H9 (cell line): ENCODE measurements at regions not wholly inside any gene's neighbourhood (a gene's known extent, or its start where the extent isn't known, plus 50 kb on each side); places are given as distances from the start of the nearest gene placed in this dataset.

Source experiments
- DNase-seq: peaks from one replicate; pipeline ENCODE4 v3.0.0-alpha.2; 2017
- H2AFZ ChIP-seq: one replicate; pipeline ENCODE4 v1.6.1; 2013; ENCODE audit warnings: mild to moderate bottlenecking, low read length, control low read depth, moderate library complexity
- H2AK5ac ChIP-seq: 2 replicates; pipeline ENCODE4 v1.6.1; 2013; ENCODE audit warnings: low read length, control low read depth, mixed read lengths; ENCODE audit not compliant: insufficient read length
- H2BK120ac ChIP-seq: one replicate; pipeline ENCODE4 v1.6.1; 2013; ENCODE audit warnings: low read depth, mild to moderate bottlenecking, low read length, control low read depth, inconsistent platforms; ENCODE audit not compliant: poor library complexity, severe bottlenecking
- H2BK12ac ChIP-seq: 2 replicates; pipeline ENCODE4 v1.6.1; 2013; ENCODE audit warnings: low read length, control low read depth, mixed read lengths, low read depth; ENCODE audit not compliant: insufficient read length
- H2BK15ac ChIP-seq: 2 replicates; pipeline ENCODE4 v1.6.1; 2013; ENCODE audit warnings: low read depth, low read length, control low read depth
- H2BK20ac ChIP-seq: one replicate; pipeline ENCODE4 v1.6.1; 2013; ENCODE audit warnings: low read depth, mild to moderate bottlenecking, low read length, control low read depth, inconsistent platforms; ENCODE audit not compliant: poor library complexity, severe bottlenecking
- H2BK5ac ChIP-seq: 2 replicates; pipeline ENCODE4 v1.6.1; 2013; ENCODE audit warnings: low read length, control low read depth, mixed read lengths; ENCODE audit not compliant: insufficient read length
- H3K14ac ChIP-seq: 2 replicates; pipeline ENCODE4 v1.6.1; 2013; ENCODE audit warnings: low read length, control low read depth; ENCODE audit not compliant: insufficient read depth
- H3K18ac ChIP-seq: 2 replicates; pipeline ENCODE4 v1.6.1; 2013; ENCODE audit warnings: low read depth, mild to moderate bottlenecking, mixed read lengths, low read length, control low read depth; ENCODE audit not compliant: insufficient read length
- H3K23ac ChIP-seq: 2 replicates; pipeline ENCODE4 v1.6.1; 2013; ENCODE audit warnings: low read length, control low read depth, mixed read lengths, low read depth; ENCODE audit not compliant: insufficient read length
- H3K23me2 ChIP-seq: 2 replicates; pipeline ENCODE4 v1.6.1; 2013; ENCODE audit warnings: low read depth, mild to moderate bottlenecking, mixed read lengths, low read length, control low read depth; ENCODE audit not compliant: insufficient read length, poor library complexity, severe bottlenecking
- H3K27ac ChIP-seq: 2 replicates; pipeline ENCODE4 v1.5.1; 2013; ENCODE audit warnings: low read length, control low read depth, mixed read lengths, low read depth; ENCODE audit not compliant: insufficient read length
- H3K27me3 ChIP-seq: 2 replicates; pipeline ENCODE4 v1.6.1; 2013; ENCODE audit warnings: low read length, control low read depth, inconsistent platforms; ENCODE audit not compliant: insufficient read depth
- H3K4ac ChIP-seq: 2 replicates; pipeline ENCODE4 v1.6.1; 2013; ENCODE audit warnings: low read depth, mild to moderate bottlenecking, control low read depth, inconsistent platforms, low read length, moderate library complexity
- H3K4me1 ChIP-seq: 2 replicates; pipeline ENCODE4 v1.6.1; 2013; ENCODE audit warnings: low read length, control low read depth, inconsistent platforms; ENCODE audit not compliant: insufficient read depth
- H3K4me2 ChIP-seq: 2 replicates; pipeline ENCODE4 v1.6.1; 2013; ENCODE audit warnings: low read length, control low read depth, mixed read lengths; ENCODE audit not compliant: insufficient read length, insufficient read depth
- H3K56ac ChIP-seq: 2 replicates; pipeline ENCODE4 v1.6.1; 2013; ENCODE audit warnings: low read depth, mild to moderate bottlenecking, mixed read lengths, low read length, control low read depth; ENCODE audit not compliant: insufficient read length
- H3K79me1 ChIP-seq: 2 replicates; pipeline ENCODE4 v1.6.1; 2013; ENCODE audit warnings: low read depth, mild to moderate bottlenecking, moderate library complexity, low read length, control low read depth, inconsistent platforms; ENCODE audit not compliant: insufficient read depth, poor library complexity, severe bottlenecking
- H3K79me2 ChIP-seq: 2 replicates; pipeline ENCODE4 v1.6.1; 2013; ENCODE audit warnings: low read length, control low read depth, inconsistent platforms; ENCODE audit not compliant: insufficient read depth
- H3K9ac ChIP-seq: 2 replicates; pipeline ENCODE4 v1.6.1; 2013; ENCODE audit warnings: low read length, control low read depth, mixed read lengths; ENCODE audit not compliant: insufficient read length; ENCODE audit errors: extremely low read depth
- H3K9me3 ChIP-seq: one replicate; pipeline ENCODE4 v1.6.1; 2013; ENCODE audit warnings: low read depth, low read length, inconsistent platforms; ENCODE audit not compliant: control insufficient read depth
- H3T11ph ChIP-seq: one replicate; pipeline ENCODE4 v1.6.1; 2013; ENCODE audit warnings: mild to moderate bottlenecking, low read length, control low read depth, inconsistent platforms
- H4K20me1 ChIP-seq: one replicate; pipeline ENCODE4 v1.6.1; 2013; ENCODE audit not compliant: control insufficient read depth, insufficient read length, insufficient read depth
- H4K5ac ChIP-seq: 2 replicates; pipeline ENCODE4 v1.6.1; 2013; ENCODE audit warnings: low read depth, mild to moderate bottlenecking, mixed read lengths, low read length, control low read depth; ENCODE audit not compliant: insufficient read length
- H4K8ac ChIP-seq: replicated peaks from 2 replicates; pipeline ENCODE4 v1.6.1; 2013; ENCODE audit warnings: low read length, control low read depth, mixed read lengths, low read depth; ENCODE audit not compliant: insufficient read length
- H4K91ac ChIP-seq: 2 replicates; pipeline ENCODE4 v1.6.1; 2013; ENCODE audit warnings: low read depth, mild to moderate bottlenecking, moderate library complexity, mixed read lengths, low read length, control low read depth; ENCODE audit not compliant: insufficient read length
- H3K27ac Mint-ChIP-seq, 3 experiments: 2 replicates in 2 of 3; 3 replicates in 1 of 3; pipeline ENCODE4 v1.8.0; 2020 to 2021; ENCODE audit warnings: mixed read lengths in 3 of 3, mild to moderate bottlenecking in 1 of 3, moderate library complexity in 1 of 3
- H3K27me3 Mint-ChIP-seq: 2 replicates; pipeline ENCODE4 v1.8.0; 2021; ENCODE audit warnings: low read depth, mild to moderate bottlenecking, moderate library complexity, mixed read lengths
- H3K36me3 Mint-ChIP-seq, 3 experiments: 2 replicates in 2 of 3; 3 replicates in 1 of 3; pipeline ENCODE4 v1.8.0; 2020 to 2021; ENCODE audit warnings: low read depth in 3 of 3, mixed read lengths in 3 of 3; ENCODE audit not compliant: insufficient read depth in 1 of 3
- H3K4me1 Mint-ChIP-seq, 2 experiments: 2 replicates each; pipeline ENCODE4 v1.8.0; 2020; ENCODE audit warnings: mixed read lengths in 2 of 2
- H3K4me3 Mint-ChIP-seq, 2 experiments: 2 replicates in 1 of 2; 3 replicates in 1 of 2; pipeline ENCODE4 v1.8.0; 2020 to 2021; ENCODE audit warnings: mild to moderate bottlenecking in 2 of 2, mixed read lengths in 2 of 2, moderate library complexity in 1 of 2
- H3K9me3 Mint-ChIP-seq, 2 experiments: 2 replicates in 1 of 2; 3 replicates in 1 of 2; pipeline ENCODE4 v1.8.0; 2020; ENCODE audit warnings: mild to moderate bottlenecking in 2 of 2, mixed read lengths in 2 of 2, moderate library complexity in 1 of 2
- CTCF ChIP-seq: fragments of 200-600 bp; sonication (generic); conservative IDR thresholded peaks from 3 replicates; pipeline ENCODE4 v1.8.0; 2021; ENCODE audit warnings: antibody characterized with exemption, mild to moderate bottlenecking
- WGBS: extraction: QIAGEN DNeasy Blood & Tissue Kit; methylation state at CpG from one replicate; pipeline ENCODE4 v1.1.7; 2013; ENCODE audit warnings: missing lambda C conversion rate, low lambda C conversion rate, mixed read lengths; ENCODE audit not compliant: insufficient read length; ENCODE audit errors: extremely low coverage; 5-methylcytosine and 5-hydroxymethylcytosine counted together

DNA sequence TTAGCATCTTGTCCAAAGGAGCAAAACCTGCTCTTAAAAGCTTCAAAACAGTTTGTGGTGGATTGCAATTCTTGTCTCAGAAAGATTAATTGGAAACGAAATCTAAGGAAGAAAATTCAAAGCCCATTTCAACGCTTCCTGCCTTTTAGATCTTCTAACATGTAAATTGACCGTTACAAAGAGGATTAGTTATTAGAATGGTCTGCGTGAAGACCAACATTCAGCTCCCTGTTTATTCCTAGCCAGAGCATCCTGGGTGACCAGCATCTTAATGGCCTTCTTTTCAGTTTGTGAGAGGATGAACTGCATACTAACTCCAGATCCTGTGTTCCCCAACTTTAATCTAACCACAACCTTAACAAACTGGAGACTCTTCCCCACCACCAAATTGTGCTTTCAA, 109.9 kb upstream of the SLC1A3 start:
- WGBS: no CpG with 5 or more reads among the region's 4 CpGs
- no peak overlapping the region for H2BK120ac ChIP-seq
- H3K4me3 Mint-ChIP-seq: no peak overlapping the region

More for the DNA sequence above, 109.9 kb upstream of the SLC1A3 start:
- Histone ChIP-seq H3K4me2 (no peak overlapping the region), H4K20me1 (no peaks in the 10 kb centered on the region), H2BK15ac (no peak overlapping the region), H3K23me2 (no peaks in the 10 kb centered on the region), H3K9me3 (no peaks in the 10 kb centered on the region), H3K27ac (no peak overlapping the region), H3K23ac (no peak overlapping the region), H3T11ph (no peak overlapping the region), H3K14ac (no peak overlapping the region), H3K4me1 (no peaks in the 10 kb centered on the region), H3K4ac (no peak overlapping the region), H2BK20ac (no peak overlapping the region), H4K8ac (no peak overlapping the region), H4K5ac (no peak overlapping the region), H3K9ac (no peak overlapping the region), H2AFZ (no peak overlapping the region), H4K91ac (no peak overlapping the region), H3K27me3 (no peaks in the 10 kb centered on the region), H3K18ac (no peak overlapping the region), H3K79me2 (no peaks in the 10 kb centered on the region), H2BK5ac (no peak overlapping the region), H2BK12ac (no peak overlapping the region), H3K79me1 (no peaks in the 10 kb centered on the region), H3K56ac (no peak overlapping the region), H2AK5ac (no peak overlapping the region)
- Mint-ChIP-seq H3K4me1 (peaks cover 9 to 16% of the 10 kb centered on the region in 2 experiments), H3K27ac (no peak overlapping the region), H3K9me3 (peaks cover 0 to 3% of the 10 kb centered on the region in 2 experiments; a peak in 2 of 5 replicates), H3K36me3 (no peaks in the 10 kb centered on the region), H3K27me3 (no peaks in the 10 kb centered on the region)
- no peak for TF ChIP-seq CTCF
- DNase-seq: no peak
